Neural progenitor cell (in vitro differentiated cells): ENCODE measurements at regions not wholly inside any gene's neighbourhood (a gene's known extent, or its start where the extent isn't known, plus 50 kb on each side); places are given as distances from the start of the nearest gene placed in this dataset.

Experiments
- DNase-seq: peaks from one replicate; pipeline ENCODE4 v3.0.0-alpha.2; 2016; ENCODE audit warnings: low spot score
- H2AFZ ChIP-seq: fragments of 200-600 bp; sonication (generic); replicated peaks from 2 replicates; pipeline ENCODE4 v1.6.1; 2016; ENCODE audit warnings: antibody characterized with exemption
- H3F3A ChIP-seq: fragments of 200-600 bp; sonication (generic); 2 replicates; pipeline ENCODE4 v1.6.1; 2016; ENCODE audit warnings: antibody characterized with exemption, low read depth
- H3K27ac ChIP-seq: fragments of 200-600 bp; sonication (generic); 2 replicates; pipeline ENCODE4 v1.5.1; 2016; ENCODE audit warnings: mild to moderate bottlenecking
- H3K27me3 ChIP-seq: fragments of 200-600 bp; sonication (generic); 2 replicates; pipeline ENCODE4 v1.6.1; 2016; ENCODE audit warnings: mild to moderate bottlenecking, moderate library complexity
- H3K36me3 ChIP-seq: fragments of 200-600 bp; sonication (generic); 2 replicates; pipeline ENCODE4 v1.5.1; 2016
- H3K4me1 ChIP-seq: fragments of 200-600 bp; sonication (generic); 2 replicates; pipeline ENCODE4 v1.6.1; 2016; ENCODE audit warnings: mixed run types
- H3K4me2 ChIP-seq: fragments of 200-600 bp; sonication (generic); 2 replicates; pipeline ENCODE4 v1.6.1; 2016
- H3K4me3 ChIP-seq: fragments of 200-600 bp; sonication (generic); 2 replicates; pipeline ENCODE4 v1.5.1; 2016
- H3K79me2 ChIP-seq: fragments of 200-600 bp; sonication (generic); 2 replicates; pipeline ENCODE4 v1.6.1; 2016; ENCODE audit warnings: low read depth
- H3K9ac ChIP-seq: fragments of 200-600 bp; sonication (generic); 2 replicates; pipeline ENCODE4 v1.6.1; 2016
- H3K9me3 ChIP-seq: fragments of 200-600 bp; sonication (generic); 2 replicates; pipeline ENCODE4 v1.5.1; 2016; ENCODE audit warnings: low read depth
- H4K20me1 ChIP-seq: fragments of 200-600 bp; sonication (generic); 2 replicates; pipeline ENCODE4 v1.6.1; 2016; ENCODE audit warnings: low read depth
- H3K27ac Mint-ChIP-seq: 3 replicates; pipeline ENCODE4 v1.8.0; 2021; ENCODE audit warnings: mixed read lengths
- H3K27me3 Mint-ChIP-seq: 2 replicates; pipeline ENCODE4 v1.8.0; 2022; ENCODE audit warnings: low read depth, mild to moderate bottlenecking, inconsistent platforms, moderate library complexity, mixed read lengths; ENCODE audit not compliant: insufficient read depth
- H3K36me3 Mint-ChIP-seq: 3 replicates; pipeline ENCODE4 v1.8.0; 2021; ENCODE audit warnings: mixed read lengths
- H3K4me1 Mint-ChIP-seq: 3 replicates; pipeline ENCODE4 v1.8.0; 2021; ENCODE audit warnings: mixed read lengths
- H3K4me3 Mint-ChIP-seq: 3 replicates; pipeline ENCODE4 v1.8.0; 2021; ENCODE audit warnings: mild to moderate bottlenecking, moderate library complexity, mixed read lengths
- H3K9me3 Mint-ChIP-seq: 3 replicates; pipeline ENCODE4 v1.8.0; 2020; ENCODE audit warnings: mixed read lengths
- CTCF ChIP-seq: fragments of 200-600 bp; sonication (generic); IDR thresholded peaks from 2 replicates; pipeline ENCODE4 v1.5.1; 2017; ENCODE audit warnings: antibody characterized with exemption, mild to moderate bottlenecking
- EZH2 ChIP-seq: fragments of 200-600 bp; sonication (generic); IDR thresholded peaks from 2 replicates; pipeline ENCODE4 v1.6.1; 2017; ENCODE audit warnings: antibody characterized with exemption, mild to moderate bottlenecking, moderate library complexity
- EZH2phosphoT487 ChIP-seq: fragments of 200-600 bp; sonication (generic); IDR thresholded peaks from 2 replicates; pipeline ENCODE4 v1.6.1; 2017; ENCODE audit warnings: antibody characterized with exemption

GRCh38 chr2:220575963-220576362, 948.5 kb downstream of the SLC4A3 start:
- H4K20me1 ChIP-seq, result no peaks in the 10 kb centered on the region
- H3K27me3 ChIP-seq, result no peaks in the 10 kb centered on the region
- H3K9me3 ChIP-seq, result no peaks in the 10 kb centered on the region
- DNase-seq, result no peak
- no peak overlapping the region for H3K4me2 ChIP-seq
- Mint-ChIP-seq H3K4me1 (no peaks in the 10 kb centered on the region), H3K27me3 (no peaks in the 10 kb centered on the region), H3K9me3 (no peaks in the 10 kb centered on the region), H3K4me3 (no peak overlapping the region), H3K36me3 (no peaks in the 10 kb centered on the region), H3K27ac (no peak overlapping the region)
- TF ChIP-seq EZH2phosphoT487, result no peak
- TF ChIP-seq EZH2, result no peak
- no peak for TF ChIP-seq CTCF
- H2AFZ ChIP-seq, result no peak overlapping the region
- H3K79me2 ChIP-seq, result no peaks in the 10 kb centered on the region
- H3K4me1 ChIP-seq, result no peaks in the 10 kb centered on the region
- H3K4me3 ChIP-seq, result no peak overlapping the region
- no peak overlapping the region for H3K9ac ChIP-seq
- no peak overlapping the region for H3K27ac ChIP-seq
- H3K36me3 ChIP-seq, result no peaks in the 10 kb centered on the region
- no peaks in the 10 kb centered on the region for H3F3A ChIP-seq

GRCh38 chr2:220579452-220579851, 952.0 kb downstream of the SLC4A3 start:
- Histone ChIP-seq H3K79me2 (no peaks in the 10 kb centered on the region), H3K4me3 (no peak overlapping the region), H3K27ac (no peak overlapping the region), H2AFZ (no peak overlapping the region), H3F3A (no peaks in the 10 kb centered on the region), H3K27me3 (no peaks in the 10 kb centered on the region), H3K9ac (no peak overlapping the region), H3K4me1 (no peaks in the 10 kb centered on the region), H3K9me3 (no peaks in the 10 kb centered on the region), H3K4me2 (no peak overlapping the region), H3K36me3 (no peaks in the 10 kb centered on the region), H4K20me1 (no peaks in the 10 kb centered on the region)
- no peak for DNase-seq
- TF ChIP-seq EZH2 (no peak), EZH2phosphoT487 (no peak), CTCF (no peak)
- Mint-ChIP-seq H3K4me3 (no peak overlapping the region), H3K9me3 (no peaks in the 10 kb centered on the region), H3K27ac (no peak overlapping the region), H3K27me3 (no peaks in the 10 kb centered on the region), H3K4me1 (no peaks in the 10 kb centered on the region), H3K36me3 (no peaks in the 10 kb centered on the region)

GRCh38 chr2:220580113-220580512, 952.7 kb downstream of the SLC4A3 start:
- Histone ChIP-seq H2AFZ (peak overlapping the region; percentile 42), H3K9me3 (no peaks in the 10 kb centered on the region), H3K36me3 (no peaks in the 10 kb centered on the region), H3K4me1 (no peaks in the 10 kb centered on the region), H3K27ac (no peak overlapping the region), H3K27me3 (no peaks in the 10 kb centered on the region), H4K20me1 (no peaks in the 10 kb centered on the region), H3K4me3 (no peak overlapping the region), H3F3A (no peaks in the 10 kb centered on the region), H3K79me2 (no peaks in the 10 kb centered on the region), H3K9ac (no peak overlapping the region), H3K4me2 (no peak overlapping the region)
- H3K27ac Mint-ChIP-seq, result no peak overlapping the region
- H3K4me1 Mint-ChIP-seq, result no peaks in the 10 kb centered on the region
- H3K27me3 Mint-ChIP-seq, result no peaks in the 10 kb centered on the region
- TF ChIP-seq EZH2phosphoT487 (no peak), CTCF (no peak), EZH2 (no peak)
- no peaks in the 10 kb centered on the region for H3K36me3 Mint-ChIP-seq
- H3K9me3 Mint-ChIP-seq, result no peaks in the 10 kb centered on the region
- no peak overlapping the region for H3K4me3 Mint-ChIP-seq
- no peak for DNase-seq

- Mint-ChIP-seq H3K9me3 (no peaks in the 10 kb centered on the region), H3K4me1 (no peaks in the 10 kb centered on the region), H3K27me3 (no peaks in the 10 kb centered on the region), H3K27ac (no peak overlapping the region), H3K4me3 (no peak overlapping the region), H3K36me3 (no peaks in the 10 kb centered on the region)
- H3K79me2 ChIP-seq, result no peaks in the 10 kb centered on the region
- no peak overlapping the region for H3K4me3 ChIP-seq
- H4K20me1 ChIP-seq, result no peaks in the 10 kb centered on the region
- H3K9ac ChIP-seq, result no peak overlapping the region
- no peak overlapping the region for H3K4me2 ChIP-seq
- H2AFZ ChIP-seq, result no peak overlapping the region
- no peaks in the 10 kb centered on the region for H3K9me3 ChIP-seq
- no peak for DNase-seq
- H3K27me3 ChIP-seq, result no peaks in the 10 kb centered on the region
- H3K27ac ChIP-seq, result no peak overlapping the region
- H3K4me1 ChIP-seq, result no peaks in the 10 kb centered on the region
- H3K36me3 ChIP-seq, result no peaks in the 10 kb centered on the region
- TF ChIP-seq CTCF (no peak), EZH2phosphoT487 (no peak), EZH2 (no peak)
- no peaks in the 10 kb centered on the region for H3F3A ChIP-seq
Measured at GRCh38 chr2:220583725-220584124, 956.3 kb downstream of the SLC4A3 start.
